ENCODE measurements at regions not wholly inside any gene's neighbourhood (a gene's known extent, or its start where the extent isn't known, plus 50 kb on each side); places are given as distances from the start of the nearest gene placed in this dataset.

- Histone ChIP-seq H3K4me1 (ENCODE audit: insufficient read depth, low read length, severe bottlenecking) (no peaks in the 10 kb centered on the region), H3K79me2 (ENCODE audit: insufficient read depth, low read length) (no peaks in the 10 kb centered on the region), H3K9me3 (ENCODE audit: low read length) (no peaks in the 10 kb centered on the region), H2AFZ (ENCODE audit: low read length) (no peak overlapping the region), H3F3A (ENCODE audit: insufficient read depth, low read length) (no peaks in the 10 kb centered on the region), H3K4me2 (ENCODE audit: low read length) (no peak overlapping the region), H3K9me2 (ENCODE audit: low read depth, low read length) (no peaks in the 10 kb centered on the region), H3K27me3 (ENCODE audit: insufficient read depth, low read length) (no peaks in the 10 kb centered on the region), H3K9ac (ENCODE audit: low read length) (no peak overlapping the region), H3K27ac (ENCODE audit: low read depth, low read length, poor library complexity, severe bottlenecking) (no peak overlapping the region), H4K20me1 (ENCODE audit: insufficient read depth, low read length) (no peaks in the 10 kb centered on the region), H3K36me3 (ENCODE audit: insufficient read depth, low read length) (no peaks in the 10 kb centered on the region), H3K4me3 (ENCODE audit: low read depth, low read length, poor library complexity, severe bottlenecking) (no peak overlapping the region)
- no peak for TF ChIP-seq CTCF (IDR thresholded peaks at IDR 0.05; ENCODE audit: low read length)
- no peak for TF ChIP-seq EZH2 (IDR thresholded peaks at IDR 0.05; ENCODE audit: borderline replicate concordance, low read length)
Observed at GRCh38 chr5:23591250-23591649, 83.8 kb downstream of the PRDM9 start.

DNA sequence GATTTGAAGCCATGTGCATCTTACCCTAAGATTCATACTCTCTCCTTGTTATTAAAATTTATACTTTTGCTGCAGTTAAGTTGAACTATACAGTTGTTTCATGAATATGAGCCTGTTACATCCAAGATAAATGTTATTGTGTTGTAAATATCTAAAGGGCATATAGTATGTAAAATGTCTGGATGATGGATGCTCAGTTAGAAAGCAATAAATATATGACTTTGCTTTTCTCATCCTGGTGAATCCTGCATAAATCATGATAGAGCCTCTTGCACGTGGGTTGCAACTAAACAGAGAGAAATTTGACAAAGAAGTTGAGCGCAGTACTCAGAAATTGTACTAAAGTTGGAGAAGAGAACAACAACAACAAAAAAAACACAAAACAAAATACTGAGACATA lies 99.5 kb downstream of the PRDM9 start:
- Histone ChIP-seq H3K4me3 (ENCODE audit: low read depth, low read length, poor library complexity, severe bottlenecking) (no peak overlapping the region), H3K4me1 (ENCODE audit: insufficient read depth, low read length, severe bottlenecking) (no peaks in the 10 kb centered on the region), H3K9ac (ENCODE audit: low read length) (no peak overlapping the region), H3K79me2 (ENCODE audit: insufficient read depth, low read length) (no peaks in the 10 kb centered on the region), H3K4me2 (ENCODE audit: low read length) (no peak overlapping the region), H4K20me1 (ENCODE audit: insufficient read depth, low read length) (no peaks in the 10 kb centered on the region), H3K27me3 (ENCODE audit: insufficient read depth, low read length) (no peaks in the 10 kb centered on the region), H3F3A (ENCODE audit: insufficient read depth, low read length) (no peaks in the 10 kb centered on the region), H3K9me3 (ENCODE audit: low read length) (no peaks in the 10 kb centered on the region), H3K36me3 (ENCODE audit: insufficient read depth, low read length) (no peaks in the 10 kb centered on the region), H3K9me2 (ENCODE audit: low read depth, low read length) (no peaks in the 10 kb centered on the region), H3K27ac (ENCODE audit: low read depth, low read length, poor library complexity, severe bottlenecking) (no peak overlapping the region), H2AFZ (ENCODE audit: low read length) (no peak overlapping the region)
- TF ChIP-seq CTCF (IDR thresholded peaks at IDR 0.05; ENCODE audit: low read length): no peak
- no peak for TF ChIP-seq EZH2 (IDR thresholded peaks at IDR 0.05; ENCODE audit: borderline replicate concordance, low read length)

- H3K27ac ChIP-seq (ENCODE audit: low read depth, low read length, poor library complexity, severe bottlenecking): no peak overlapping the region
- no peaks in the 10 kb centered on the region for H3K4me1 ChIP-seq (ENCODE audit: insufficient read depth, low read length, severe bottlenecking)
- no peaks in the 10 kb centered on the region for H3F3A ChIP-seq (ENCODE audit: insufficient read depth, low read length)
- H3K9me3 ChIP-seq (ENCODE audit: low read length): no peaks in the 10 kb centered on the region
- H3K79me2 ChIP-seq (ENCODE audit: insufficient read depth, low read length): no peaks in the 10 kb centered on the region
- no peak overlapping the region for H3K4me2 ChIP-seq (ENCODE audit: low read length)
- H3K9ac ChIP-seq (ENCODE audit: low read length): no peak overlapping the region
- H3K36me3 ChIP-seq (ENCODE audit: insufficient read depth, low read length): no peaks in the 10 kb centered on the region
- H2AFZ ChIP-seq (ENCODE audit: low read length): no peak overlapping the region
- no peaks in the 10 kb centered on the region for H4K20me1 ChIP-seq (ENCODE audit: insufficient read depth, low read length)
- H3K9me2 ChIP-seq (ENCODE audit: low read depth, low read length): no peaks in the 10 kb centered on the region
- no peak for TF ChIP-seq EZH2 (IDR thresholded peaks at IDR 0.05; ENCODE audit: borderline replicate concordance, low read length)
- no peak for TF ChIP-seq CTCF (IDR thresholded peaks at IDR 0.05; ENCODE audit: low read length)
- H3K4me3 ChIP-seq (ENCODE audit: low read depth, low read length, poor library complexity, severe bottlenecking): no peak overlapping the region
- H3K27me3 ChIP-seq (ENCODE audit: insufficient read depth, low read length): no peaks in the 10 kb centered on the region
Observed at GRCh38 chr5:23612701-23613100, 105.3 kb downstream of the PRDM9 start.
